HUES6 (cell line): ENCODE measurements at regions not wholly inside any gene's neighbourhood (a gene's known extent, or its start where the extent isn't known, plus 50 kb on each side); places are given as distances from the start of the nearest gene placed in this dataset.
"Not testable (repeated sequence)": the region's sequence is repeated elsewhere in the genome, so short reads cannot be mapped to it uniquely, and the experiment has no call there.

Experiments used
- H3K27ac ChIP-seq: 2 replicates; pipeline ENCODE4 v1.7.0; 2013; ENCODE audit warnings: low read depth, mild to moderate bottlenecking, low read length, inconsistent platforms
- H3K27me3 ChIP-seq: 2 replicates; pipeline ENCODE4 v1.6.1; 2013; ENCODE audit warnings: low read length; ENCODE audit not compliant: control insufficient read depth, insufficient read depth
- H3K36me3 ChIP-seq: 2 replicates; pipeline ENCODE4 v1.6.1; 2013; ENCODE audit warnings: low read length; ENCODE audit not compliant: control insufficient read depth, insufficient read depth
- H3K4me1 ChIP-seq: 2 replicates; pipeline ENCODE4 v1.6.1; 2013; ENCODE audit warnings: low read length; ENCODE audit not compliant: control insufficient read depth, insufficient read depth
- H3K4me3 ChIP-seq: 2 replicates; pipeline ENCODE4 v1.5.1; 2013; ENCODE audit warnings: low read depth, low read length
- H3K9ac ChIP-seq: one replicate; pipeline ENCODE4 v1.6.1; 2013; ENCODE audit warnings: mild to moderate bottlenecking, low read length
- H3K9me3 ChIP-seq: 2 replicates; pipeline ENCODE4 v1.6.1; 2013; ENCODE audit warnings: low read depth, low read length; ENCODE audit not compliant: control insufficient read depth, insufficient read depth

GRCh38 chr1:220448217-220448616, 79.7 kb upstream of the MARK1 start:
- H3K36me3 ChIP-seq, result no peaks in the 10 kb centered on the region
- no peaks in the 10 kb centered on the region for H3K27me3 ChIP-seq
- no peak overlapping the region for H3K4me3 ChIP-seq
- H3K9ac ChIP-seq, result no peak overlapping the region
- peaks cover 7% of the 10 kb centered on the region; the same call in 1 of the 2 replicates for H3K4me1 ChIP-seq
- no peak overlapping the region for H3K27ac ChIP-seq
- H3K9me3 ChIP-seq, result no peaks in the 10 kb centered on the region

DNA sequence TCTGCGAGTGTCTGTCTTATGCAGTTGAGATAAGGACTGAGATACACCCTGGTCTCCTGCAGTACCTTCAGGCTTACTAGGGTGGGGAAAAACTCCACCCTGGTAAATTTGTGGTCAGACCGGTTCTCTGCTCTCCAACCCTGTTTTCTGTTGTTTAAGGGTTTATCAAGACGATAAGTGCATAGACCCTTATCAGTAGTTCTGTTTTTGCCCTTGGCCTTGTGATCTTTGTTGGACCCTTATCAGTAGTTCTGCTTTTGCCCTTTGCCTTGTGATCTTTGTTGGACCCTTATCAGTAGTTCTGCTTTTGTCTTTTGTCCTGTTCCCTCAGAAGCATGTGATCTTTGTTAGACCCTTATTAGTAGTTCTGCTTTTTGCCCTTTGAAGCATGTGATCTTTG, 83.3 kb upstream of the MARK1 start:
- H3K36me3 ChIP-seq, H3K27ac ChIP-seq, H3K4me1 ChIP-seq, H3K4me3 ChIP-seq, H3K27me3 ChIP-seq, H3K9ac ChIP-seq, H3K9me3 ChIP-seq: not testable (repeated sequence)

GRCh38 chr1:220441211-220441610, 86.7 kb upstream of the MARK1 start:
- Histone ChIP-seq H3K27ac (no peak overlapping the region), H3K4me1 (no peaks in the 10 kb centered on the region), H3K9me3 (no peaks in the 10 kb centered on the region), H3K27me3 (no peaks in the 10 kb centered on the region), H3K36me3 (no peaks in the 10 kb centered on the region), H3K9ac (no peak overlapping the region), H3K4me3 (no peak overlapping the region)

- Histone ChIP-seq H3K36me3 (no peaks in the 10 kb centered on the region), H3K4me1 (no peaks in the 10 kb centered on the region), H3K9me3 (no peaks in the 10 kb centered on the region), H3K27ac (no peak overlapping the region), H3K27me3 (no peaks in the 10 kb centered on the region), H3K9ac (no peak overlapping the region), H3K4me3 (no peak overlapping the region)
Observed at GRCh38 chr1:220438741-220439140, 89.2 kb upstream of the MARK1 start.

DNA sequence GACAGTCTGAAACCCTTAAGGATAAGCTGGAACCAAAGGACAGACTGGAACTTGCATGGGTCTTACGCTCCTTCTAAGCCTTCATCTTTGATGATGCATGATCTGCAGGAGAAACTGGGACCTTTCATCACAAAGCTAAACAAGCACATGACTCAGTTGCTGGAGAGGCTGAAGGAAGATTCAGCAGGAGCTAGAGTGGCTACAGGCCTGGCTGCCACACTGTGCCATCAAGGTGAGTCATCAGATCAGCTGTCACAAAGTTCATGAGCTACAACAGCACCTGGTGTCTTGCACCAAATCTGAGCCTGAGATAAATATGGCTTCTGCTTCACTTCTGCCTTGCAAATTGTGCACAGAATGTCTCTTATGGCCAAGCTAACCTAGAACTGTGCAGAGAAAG, 95.5 kb upstream of the MARK1 start:
- Histone ChIP-seq H3K27me3 (no peaks in the 10 kb centered on the region), H3K36me3 (no peaks in the 10 kb centered on the region), H3K9ac (no peak overlapping the region), H3K9me3 (no peaks in the 10 kb centered on the region), H3K27ac (no peak overlapping the region), H3K4me1 (peaks cover 3% of the 10 kb centered on the region; the same call in 1 of the 2 replicates), H3K4me3 (no peak overlapping the region)

GRCh38 chr1:220431554-220432239, 96.2 kb upstream of the MARK1 start:
- Histone ChIP-seq H3K36me3 (no peaks in the 10 kb centered on the region), H3K9me3 (no peaks in the 10 kb centered on the region), H3K4me3 (no peak overlapping the region), H3K27me3 (no peaks in the 10 kb centered on the region), H3K4me1 (peaks cover 3% of the 10 kb centered on the region; the same call in 1 of the 2 replicates), H3K9ac (no peak overlapping the region), H3K27ac (no peak overlapping the region)

DNA sequence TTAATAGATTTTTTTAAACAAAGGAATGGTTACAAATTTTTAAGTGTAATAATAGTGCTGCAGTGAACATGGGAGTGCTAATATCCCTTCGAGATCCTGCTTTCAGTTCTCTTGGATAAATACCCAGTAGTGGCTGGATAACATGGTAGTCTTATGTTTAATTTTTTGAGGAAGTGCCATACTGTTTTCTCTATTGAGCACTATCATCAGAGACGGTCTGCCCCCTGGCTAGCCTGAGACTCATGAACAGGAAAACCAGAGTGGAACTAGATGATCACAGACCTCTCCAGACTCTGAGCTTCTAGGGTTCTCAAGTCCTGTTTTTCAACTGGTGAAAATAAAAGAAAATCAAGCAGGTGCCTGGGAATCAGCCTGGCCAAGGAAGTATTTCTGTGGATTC, 97.3 kb upstream of the MARK1 start:
- H3K9me3 ChIP-seq, result no peaks in the 10 kb centered on the region
- no peak overlapping the region for H3K4me3 ChIP-seq
- no peaks in the 10 kb centered on the region for H3K27me3 ChIP-seq
- H3K36me3 ChIP-seq, result no peaks in the 10 kb centered on the region
- no peak overlapping the region for H3K27ac ChIP-seq
- peaks cover 3% of the 10 kb centered on the region; the same call in 1 of the 2 replicates for H3K4me1 ChIP-seq
- no peak overlapping the region for H3K9ac ChIP-seq

DNA sequence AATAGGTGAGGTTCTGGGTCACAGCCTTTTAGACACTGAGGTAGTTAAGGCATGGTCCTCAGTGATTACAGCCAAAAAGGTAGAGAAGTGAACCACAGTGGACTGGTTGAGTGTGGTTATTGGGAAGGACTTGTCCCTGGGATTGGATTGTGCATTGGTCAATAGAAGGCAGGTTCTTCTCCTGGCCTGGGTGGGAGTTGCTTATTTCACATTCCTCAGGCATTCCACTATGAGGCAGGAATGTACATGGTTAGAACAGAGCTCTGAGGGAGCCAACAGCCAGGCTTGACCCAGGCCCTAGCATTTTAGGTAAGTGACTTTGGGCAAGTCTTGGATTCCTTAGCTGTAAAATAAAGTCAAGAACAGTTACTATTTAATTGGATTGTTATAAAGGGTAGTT, 97.9 kb upstream of the MARK1 start:
- no peak overlapping the region for H3K9ac ChIP-seq
- H3K4me3 ChIP-seq, result no peak overlapping the region
- H3K27ac ChIP-seq, result no peak overlapping the region
- H3K27me3 ChIP-seq, result no peaks in the 10 kb centered on the region
- no peaks in the 10 kb centered on the region for H3K36me3 ChIP-seq
- no peaks in the 10 kb centered on the region for H3K9me3 ChIP-seq
- H3K4me1 ChIP-seq, result peaks cover 3% of the 10 kb centered on the region; the same call in 1 of the 2 replicates

DNA sequence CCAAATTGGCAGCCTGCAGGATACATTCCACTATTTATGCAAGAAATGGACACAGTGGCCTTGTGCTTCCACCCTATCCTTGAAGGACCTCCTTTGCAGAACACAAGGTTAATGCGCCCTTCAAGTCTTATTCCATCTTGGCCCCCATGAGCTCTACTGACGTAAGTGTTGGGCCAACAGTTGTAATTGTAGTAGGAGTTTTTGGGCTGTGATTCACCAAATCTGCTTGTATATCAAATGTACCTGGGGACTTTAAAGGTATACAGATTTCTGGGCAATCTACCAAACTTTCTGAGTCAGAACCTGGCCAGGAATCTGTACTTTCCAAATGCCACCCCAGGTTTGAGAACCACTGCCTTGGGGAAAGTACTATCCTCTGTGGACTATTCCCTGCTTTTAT, 100.9 kb upstream of the MARK1 start:
- no peak overlapping the region for H3K9ac ChIP-seq
- peaks cover 3% of the 10 kb centered on the region; the same call in 1 of the 2 replicates for H3K4me1 ChIP-seq
- H3K9me3 ChIP-seq, result no peaks in the 10 kb centered on the region
- H3K27me3 ChIP-seq, result no peaks in the 10 kb centered on the region
- no peak overlapping the region for H3K27ac ChIP-seq
- H3K36me3 ChIP-seq, result no peaks in the 10 kb centered on the region
- no peak overlapping the region for H3K4me3 ChIP-seq

DNA sequence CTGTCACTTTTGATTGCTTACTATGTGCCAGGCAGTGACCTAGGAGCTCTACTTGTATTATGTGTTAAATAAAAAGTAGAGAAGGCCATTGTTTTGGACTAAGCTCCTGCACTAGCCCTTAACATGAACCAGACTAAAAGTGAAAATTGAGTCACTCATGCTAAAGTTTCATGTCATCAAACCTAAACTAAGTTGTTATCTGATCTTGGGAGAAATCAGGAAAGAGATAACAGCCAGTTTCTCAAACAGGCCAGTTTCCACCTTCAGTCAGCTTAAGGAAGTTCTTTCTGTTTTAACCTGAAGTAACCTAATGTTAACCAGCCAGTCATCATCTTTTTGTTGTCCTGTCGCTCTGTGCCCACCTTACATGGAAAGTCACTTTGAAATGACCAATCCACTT, 102.1 kb upstream of the MARK1 start:
- no peak overlapping the region for H3K9ac ChIP-seq

GRCh38 chr1:220421508-220421907, 106.4 kb upstream of the MARK1 start:
- Histone ChIP-seq H3K9me3 (no peaks in the 10 kb centered on the region), H3K9ac (no peak overlapping the region), H3K4me1 (0 out of 2 replicates have a peak, but pooled peaks cover 4% of the 10 kb centered on the region), H3K36me3 (no peaks in the 10 kb centered on the region), H3K27me3 (no peaks in the 10 kb centered on the region), H3K4me3 (no peak overlapping the region), H3K27ac (no peak overlapping the region)

More for the DNA sequence above, 102.1 kb upstream of the MARK1 start:
- no peaks in the 10 kb centered on the region for H3K27me3 ChIP-seq
- no peak overlapping the region for H3K4me3 ChIP-seq
- H3K9me3 ChIP-seq, result no peaks in the 10 kb centered on the region
- no peaks in the 10 kb centered on the region for H3K36me3 ChIP-seq
- no peak overlapping the region for H3K27ac ChIP-seq
- peaks cover 4% of the 10 kb centered on the region; the same call in 1 of the 2 replicates for H3K4me1 ChIP-seq
